ENCODE measurements at regions not wholly inside any gene's neighbourhood (a gene's known extent, or its start where the extent isn't known, plus 50 kb on each side); places are given as distances from the start of the nearest gene placed in this dataset.

DNA sequence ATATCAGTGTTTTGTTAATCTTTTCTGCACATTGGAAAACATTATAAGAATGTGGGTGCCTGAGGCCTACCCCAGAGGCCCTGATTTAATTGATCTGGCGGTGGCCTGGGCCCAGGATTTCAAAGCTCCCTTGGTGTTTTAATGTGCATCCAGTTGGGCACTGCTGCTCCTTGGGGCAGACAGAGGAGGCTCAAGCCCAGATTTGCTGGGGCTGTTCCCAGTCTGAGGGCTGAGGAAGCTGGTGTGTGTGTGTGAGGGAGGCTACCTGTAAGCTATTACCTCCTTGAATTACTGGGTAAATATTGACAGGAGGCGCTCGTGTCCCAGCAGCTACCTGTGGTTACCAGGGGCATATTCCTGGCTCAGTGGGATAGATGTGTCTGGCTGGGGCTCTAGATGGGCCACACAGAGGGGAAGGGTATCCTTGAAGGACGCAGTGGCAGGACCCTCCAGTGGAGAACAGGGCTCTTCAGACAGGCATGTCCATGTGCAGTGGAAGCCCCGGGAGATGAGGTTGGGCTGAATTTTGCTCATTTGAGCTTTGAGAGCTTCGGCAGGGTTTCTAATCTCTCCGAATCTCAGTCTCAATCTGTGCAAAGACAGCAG lies 975.4 kb upstream of the ZNF722 start:
- no peak overlapping the region for H4K8ac ChIP-seq (ENCODE audit: low read length)
- no peak overlapping the region for H2BK120ac ChIP-seq (ENCODE audit: low read depth, low read length)
- H2BK5ac ChIP-seq (ENCODE audit: low read depth, low read length, poor library complexity, severe bottlenecking): no peak overlapping the region
- H3K27me3 ChIP-seq (ENCODE audit: control insufficient read depth in 1 of 2, insufficient read depth in 1 of 2, low read length in 2 of 2): no peaks in the 10 kb centered on the region
- H2BK12ac ChIP-seq (ENCODE audit: low read length in 2 of 2): no peak overlapping the region
- 73% methylated on average over 7 of the region's 7 CpGs for WGBS
- H3K4me3 ChIP-seq (ENCODE audit: insufficient read depth in 1 of 2, low read depth in 1 of 2, low read length in 2 of 2): no peak overlapping the region
- no peak overlapping the region for H2BK15ac ChIP-seq (ENCODE audit: low read depth, poor library complexity, severe bottlenecking)
- H3K23ac ChIP-seq (ENCODE audit: low read length in 2 of 2): no peak overlapping the region
- H3K4ac ChIP-seq (ENCODE audit: low read depth in 1 of 2, low read length in 2 of 2): no peak overlapping the region
- H3K18ac ChIP-seq (ENCODE audit: low read depth in 1 of 2, low read length in 2 of 2): no peak overlapping the region
- H3K9me3 ChIP-seq (ENCODE audit: control insufficient read depth, low read length): peaks cover 53% of the 10 kb centered on the region
- H3K79me1 ChIP-seq (replicated peaks; ENCODE audit: low read length, poor library complexity, severe bottlenecking): no peaks in the 10 kb centered on the region
- H2AK5ac ChIP-seq (ENCODE audit: low read length, severe bottlenecking): no peak overlapping the region
- no peaks in the 10 kb centered on the region for H3K4me1 ChIP-seq (ENCODE audit: control insufficient read depth, insufficient read depth, low read depth, low read length)
- no peak overlapping the region for H3K4me2 ChIP-seq (ENCODE audit: low read length, poor library complexity, severe bottlenecking)
- no peak for DNase-seq
- no peak overlapping the region for H3K9ac ChIP-seq (ENCODE audit: low read length)
- no peak overlapping the region for H3K14ac ChIP-seq (ENCODE audit: low read length in 2 of 2)
- H3K27ac ChIP-seq (ENCODE audit: low read length, poor library complexity, severe bottlenecking): no peak overlapping the region
- no peak overlapping the region for H2AFZ ChIP-seq (ENCODE audit: low read depth, low read length)
- H3K36me3 ChIP-seq (ENCODE audit: control insufficient read depth in 1 of 2, insufficient read depth in 2 of 2, low read depth in 1 of 2, low read length in 2 of 2): no peaks in the 10 kb centered on the region
- no peak overlapping the region for H4K91ac ChIP-seq (ENCODE audit: low read length)

DNA sequence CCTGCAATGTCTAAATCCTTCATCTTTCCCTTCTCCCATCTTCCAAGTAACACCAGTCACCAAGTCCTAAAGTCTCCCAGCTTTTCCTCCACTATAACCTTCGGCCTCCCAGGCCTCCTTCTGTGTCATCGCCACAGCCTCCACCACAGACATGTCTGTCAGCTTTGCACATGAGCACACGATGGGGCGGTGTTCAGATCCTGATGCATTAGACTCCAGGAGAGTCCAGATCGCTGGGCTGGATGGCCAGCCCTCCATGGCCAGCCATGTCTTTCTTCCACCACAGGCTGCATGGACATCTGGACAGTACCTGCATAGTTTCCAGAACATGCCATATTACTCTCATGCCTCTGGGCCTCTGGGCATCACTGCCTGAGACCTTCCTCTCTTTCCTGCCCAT lies 974.2 kb upstream of the ZNF722 start:
- Histone ChIP-seq H3K4ac (ENCODE audit: low read depth in 1 of 2, low read length in 2 of 2) (no peak overlapping the region), H2BK12ac (ENCODE audit: low read length in 2 of 2) (no peak overlapping the region), H3K9ac (ENCODE audit: low read length) (no peak overlapping the region), H3K14ac (ENCODE audit: low read length in 2 of 2) (no peak overlapping the region), H3K79me1 (replicated peaks; ENCODE audit: low read length, poor library complexity, severe bottlenecking) (no peaks in the 10 kb centered on the region), H2AFZ (ENCODE audit: low read depth, low read length) (no peak overlapping the region), H3K4me3 (ENCODE audit: insufficient read depth in 1 of 2, low read depth in 1 of 2, low read length in 2 of 2) (no peak overlapping the region), H2AK5ac (ENCODE audit: low read length, severe bottlenecking) (no peak overlapping the region), H2BK120ac (ENCODE audit: low read depth, low read length) (no peak overlapping the region), H3K4me2 (ENCODE audit: low read length, poor library complexity, severe bottlenecking) (no peak overlapping the region), H4K8ac (ENCODE audit: low read length) (no peak overlapping the region), H3K18ac (ENCODE audit: low read depth in 1 of 2, low read length in 2 of 2) (no peak overlapping the region), H3K27ac (ENCODE audit: low read length, poor library complexity, severe bottlenecking) (no peak overlapping the region), H3K9me3 (ENCODE audit: control insufficient read depth, low read length) (peaks cover 45% of the 10 kb centered on the region), H3K36me3 (ENCODE audit: control insufficient read depth in 1 of 2, insufficient read depth in 2 of 2, low read depth in 1 of 2, low read length in 2 of 2) (no peaks in the 10 kb centered on the region), H3K27me3 (ENCODE audit: control insufficient read depth in 1 of 2, insufficient read depth in 1 of 2, low read length in 2 of 2) (no peaks in the 10 kb centered on the region), H2BK5ac (ENCODE audit: low read depth, low read length, poor library complexity, severe bottlenecking) (no peak overlapping the region), H3K4me1 (ENCODE audit: control insufficient read depth, insufficient read depth, low read depth, low read length) (no peaks in the 10 kb centered on the region), H3K23ac (ENCODE audit: low read length in 2 of 2) (no peak overlapping the region), H2BK15ac (ENCODE audit: low read depth, poor library complexity, severe bottlenecking) (no peak overlapping the region), H4K91ac (ENCODE audit: low read length) (no peak overlapping the region)
- no peak for DNase-seq
- WGBS: 60% methylated on average over 5 of the region's 5 CpGs

DNA sequence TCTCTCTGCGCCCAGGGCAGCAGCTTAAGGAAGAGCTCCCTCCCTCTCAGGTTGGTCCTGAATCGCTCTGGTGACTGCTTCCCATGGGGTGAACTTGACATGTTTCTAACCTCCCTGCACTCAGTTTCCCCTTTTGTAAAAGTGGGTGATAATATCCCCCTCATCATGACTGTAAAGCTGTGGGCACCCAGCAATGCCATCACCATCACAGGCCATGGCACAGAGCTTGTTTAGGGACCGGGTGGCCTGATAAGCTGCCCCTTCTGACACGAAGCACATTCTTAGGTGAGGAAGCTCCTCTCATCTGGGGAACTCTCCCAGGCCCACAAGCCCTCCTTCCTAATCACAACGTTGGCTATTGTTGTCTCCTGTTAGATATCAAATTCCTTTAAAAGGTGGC lies 972.8 kb upstream of the ZNF722 start:
- no peaks in the 10 kb centered on the region for H3K27me3 ChIP-seq (ENCODE audit: control insufficient read depth in 1 of 2, insufficient read depth in 1 of 2, low read length in 2 of 2)
- 67% methylated on average over 4 of the region's 5 CpGs for WGBS
- no peak for DNase-seq
- no peak overlapping the region for H2BK12ac ChIP-seq (ENCODE audit: low read length in 2 of 2)
- H3K18ac ChIP-seq (ENCODE audit: low read depth in 1 of 2, low read length in 2 of 2): no peak overlapping the region
- H3K4me1 ChIP-seq (ENCODE audit: control insufficient read depth, insufficient read depth, low read depth, low read length): no peaks in the 10 kb centered on the region
- no peak overlapping the region for H2BK15ac ChIP-seq (ENCODE audit: low read depth, poor library complexity, severe bottlenecking)
- no peak overlapping the region for H3K23ac ChIP-seq (ENCODE audit: low read length in 2 of 2)
- H3K27ac ChIP-seq (ENCODE audit: low read length, poor library complexity, severe bottlenecking): no peak overlapping the region
- no peak overlapping the region for H3K9ac ChIP-seq (ENCODE audit: low read length)
- no peak overlapping the region for H2AFZ ChIP-seq (ENCODE audit: low read depth, low read length)
- H4K91ac ChIP-seq (ENCODE audit: low read length): no peak overlapping the region
- H3K9me3 ChIP-seq (ENCODE audit: control insufficient read depth, low read length): peaks cover 36% of the 10 kb centered on the region
- H3K4ac ChIP-seq (ENCODE audit: low read depth in 1 of 2, low read length in 2 of 2): no peak overlapping the region
- H3K36me3 ChIP-seq (ENCODE audit: control insufficient read depth in 1 of 2, insufficient read depth in 2 of 2, low read depth in 1 of 2, low read length in 2 of 2): no peaks in the 10 kb centered on the region
- H2BK120ac ChIP-seq (ENCODE audit: low read depth, low read length): no peak overlapping the region
- H4K8ac ChIP-seq (ENCODE audit: low read length): no peak overlapping the region
- H3K14ac ChIP-seq (ENCODE audit: low read length in 2 of 2): no peak overlapping the region
- no peaks in the 10 kb centered on the region for H3K79me1 ChIP-seq (replicated peaks; ENCODE audit: low read length, poor library complexity, severe bottlenecking)
- H3K4me3 ChIP-seq (ENCODE audit: insufficient read depth in 1 of 2, low read depth in 1 of 2, low read length in 2 of 2): no peak overlapping the region
- no peak overlapping the region for H2AK5ac ChIP-seq (ENCODE audit: low read length, severe bottlenecking)
- no peak overlapping the region for H2BK5ac ChIP-seq (ENCODE audit: low read depth, low read length, poor library complexity, severe bottlenecking)
- no peak overlapping the region for H3K4me2 ChIP-seq (ENCODE audit: low read length, poor library complexity, severe bottlenecking)

DNA sequence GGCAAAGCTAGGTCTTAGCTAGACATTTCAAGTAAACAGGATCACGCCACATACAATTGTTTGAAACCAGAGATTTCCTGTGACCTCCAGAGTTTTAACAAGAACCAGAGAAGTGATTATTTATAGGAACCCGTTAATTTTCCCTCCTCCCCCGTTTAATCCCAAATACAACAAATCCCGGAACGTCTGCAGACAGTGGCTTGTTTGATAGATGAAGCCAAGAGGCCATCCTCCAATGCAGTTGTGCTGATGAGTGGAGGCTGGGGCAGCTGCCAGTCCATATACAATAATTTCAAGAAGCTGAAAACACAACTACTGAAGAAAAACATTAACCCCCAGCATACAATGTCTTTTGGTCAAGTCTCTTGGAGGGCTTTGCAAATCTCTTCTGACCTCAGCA lies 971.6 kb upstream of the ZNF722 start:
- Histone ChIP-seq H3K4me1 (ENCODE audit: control insufficient read depth, insufficient read depth, low read depth, low read length) (no peaks in the 10 kb centered on the region), H2BK15ac (ENCODE audit: low read depth, poor library complexity, severe bottlenecking) (no peak overlapping the region), H3K9me3 (ENCODE audit: control insufficient read depth, low read length) (peaks cover 27% of the 10 kb centered on the region), H3K9ac (ENCODE audit: low read length) (no peak overlapping the region), H2BK5ac (ENCODE audit: low read depth, low read length, poor library complexity, severe bottlenecking) (no peak overlapping the region), H3K79me1 (replicated peaks; ENCODE audit: low read length, poor library complexity, severe bottlenecking) (no peaks in the 10 kb centered on the region), H4K91ac (ENCODE audit: low read length) (no peak overlapping the region), H3K27me3 (ENCODE audit: control insufficient read depth in 1 of 2, insufficient read depth in 1 of 2, low read length in 2 of 2) (no peaks in the 10 kb centered on the region), H3K4ac (ENCODE audit: low read depth in 1 of 2, low read length in 2 of 2) (no peak overlapping the region), H3K4me2 (ENCODE audit: low read length, poor library complexity, severe bottlenecking) (no peak overlapping the region), H2AFZ (ENCODE audit: low read depth, low read length) (no peak overlapping the region), H3K4me3 (ENCODE audit: insufficient read depth in 1 of 2, low read depth in 1 of 2, low read length in 2 of 2) (no peak overlapping the region), H3K18ac (ENCODE audit: low read depth in 1 of 2, low read length in 2 of 2) (no peak overlapping the region), H4K8ac (ENCODE audit: low read length) (no peak overlapping the region), H2BK12ac (ENCODE audit: low read length in 2 of 2) (no peak overlapping the region), H2AK5ac (ENCODE audit: low read length, severe bottlenecking) (no peak overlapping the region), H3K36me3 (ENCODE audit: control insufficient read depth in 1 of 2, insufficient read depth in 2 of 2, low read depth in 1 of 2, low read length in 2 of 2) (no peaks in the 10 kb centered on the region), H2BK120ac (ENCODE audit: low read depth, low read length) (no peak overlapping the region), H3K23ac (ENCODE audit: low read length in 2 of 2) (no peak overlapping the region), H3K27ac (ENCODE audit: low read length, poor library complexity, severe bottlenecking) (no peak overlapping the region), H3K14ac (ENCODE audit: low read length in 2 of 2) (no peak overlapping the region)
- WGBS: 80% methylated on average over 4 of the region's 5 CpGs
- no peak for DNase-seq

Data from mesenchymal stem cell (in vitro differentiated cells and primary cell).